Stimulated activated CD4-positive, alpha-beta T cell treated with anti-CD3 and anti-CD28 coated beads, Interleukin-2, amount 100 ng/mL, for 48 hours (primary cell): ENCODE measurements at regions not wholly inside any gene's neighbourhood (a gene's known extent, or its start where the extent isn't known, plus 50 kb on each side); places are given as distances from the start of the nearest gene placed in this dataset.

Experiments used
- DNase-seq, 2 donors: peaks; one replicate each; pipeline ENCODE4 v3.0.0-alpha.2; 2020

DNA sequence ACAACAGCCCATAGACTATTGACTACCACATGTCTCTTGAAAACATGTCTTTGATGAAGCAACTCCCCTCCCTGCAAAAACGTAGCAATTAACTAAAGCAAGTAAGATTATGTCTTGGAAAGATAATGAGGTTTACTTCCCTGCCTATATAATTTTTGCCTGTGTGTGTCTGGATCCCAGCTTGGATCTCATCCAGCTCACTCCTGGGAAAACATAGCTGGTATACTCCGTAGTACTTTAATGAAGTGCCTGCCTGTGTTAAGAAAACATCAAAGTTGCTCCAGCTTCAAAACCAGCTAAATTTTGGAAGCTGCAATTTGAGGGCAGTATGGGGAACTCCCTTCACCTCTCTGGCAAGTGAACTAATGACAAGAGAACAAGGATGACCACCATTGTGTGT is 182.6 kb upstream of the C9orf72 start:
- no peak for DNase-seq

DNA sequence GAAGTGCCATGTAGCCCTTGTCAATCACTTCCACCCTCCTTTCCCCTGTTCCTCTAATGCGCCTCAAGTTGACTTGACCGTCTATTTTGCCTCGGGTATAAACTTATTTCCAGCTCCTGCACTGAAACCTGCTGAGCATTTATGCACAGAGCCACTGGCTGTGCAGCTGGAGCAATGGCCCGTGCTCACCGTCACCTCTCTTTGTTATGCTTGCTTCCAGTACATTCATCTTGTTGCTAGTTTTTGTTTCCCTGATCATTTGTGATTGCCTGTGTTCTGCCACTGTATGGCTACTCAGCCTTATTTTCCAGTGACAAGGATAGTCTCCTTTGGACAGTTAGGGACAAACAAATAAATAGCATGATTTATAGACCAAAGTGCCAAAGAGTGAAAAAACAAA is 183.1 kb upstream of the C9orf72 start:
- DNase-seq: no peak

DNA sequence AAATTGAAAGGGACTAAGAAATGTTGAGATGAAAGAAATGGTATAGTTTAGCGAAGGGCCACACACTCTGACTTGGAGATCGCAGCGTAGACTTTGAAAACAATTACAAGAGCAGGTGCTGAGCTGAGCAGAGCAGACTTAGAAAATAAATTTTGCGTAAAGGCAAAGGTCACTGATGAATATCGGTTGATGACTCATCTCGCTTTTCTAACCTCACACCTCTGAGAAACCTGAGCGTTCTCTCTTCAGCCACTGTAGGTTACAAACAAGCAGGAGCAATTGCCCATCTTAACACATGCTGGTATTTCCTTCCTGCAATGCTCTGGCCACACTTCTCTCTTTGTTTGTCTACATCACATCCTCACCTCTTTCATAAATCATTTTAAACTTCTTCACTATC is 190.6 kb upstream of the C9orf72 start:
- DNase-seq: no peak

DNA sequence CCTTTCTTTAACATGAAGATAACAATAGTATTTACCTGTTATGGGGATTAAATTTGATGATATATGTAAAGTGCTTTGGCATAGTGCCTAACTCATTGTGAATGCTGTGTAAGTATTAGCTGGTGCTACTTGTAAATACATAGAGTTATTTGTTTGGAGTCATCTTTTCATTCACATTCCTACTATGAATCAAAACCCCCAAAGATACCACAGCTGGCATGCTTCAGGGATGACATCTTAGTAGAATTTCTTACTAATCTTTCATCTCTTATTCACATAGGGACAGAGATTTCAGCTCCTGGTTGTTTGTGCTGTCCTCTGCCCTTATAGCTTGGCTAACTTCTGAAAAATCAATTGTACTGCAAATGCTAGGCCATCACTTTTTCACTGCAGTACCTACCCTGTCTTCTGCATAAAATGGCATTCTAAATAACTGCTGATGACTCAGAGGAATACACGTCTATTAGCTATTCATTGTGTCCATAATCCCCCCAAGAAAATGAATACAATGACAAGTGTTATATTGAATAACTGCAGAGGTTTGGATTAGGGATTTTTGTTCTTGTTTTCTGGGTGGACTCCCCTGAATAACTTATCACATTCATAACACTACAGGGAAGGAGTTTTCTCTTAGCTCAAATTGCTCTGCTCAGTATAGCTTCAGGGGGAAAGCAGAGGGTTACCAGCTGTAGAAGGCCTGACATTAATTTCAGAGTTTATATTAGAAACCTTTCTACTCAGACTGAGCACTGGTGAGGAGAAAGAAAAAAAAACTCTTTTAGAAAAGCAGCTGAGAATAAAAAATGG is 192.2 kb upstream of the C9orf72 start:
- no peak for DNase-seq

DNA sequence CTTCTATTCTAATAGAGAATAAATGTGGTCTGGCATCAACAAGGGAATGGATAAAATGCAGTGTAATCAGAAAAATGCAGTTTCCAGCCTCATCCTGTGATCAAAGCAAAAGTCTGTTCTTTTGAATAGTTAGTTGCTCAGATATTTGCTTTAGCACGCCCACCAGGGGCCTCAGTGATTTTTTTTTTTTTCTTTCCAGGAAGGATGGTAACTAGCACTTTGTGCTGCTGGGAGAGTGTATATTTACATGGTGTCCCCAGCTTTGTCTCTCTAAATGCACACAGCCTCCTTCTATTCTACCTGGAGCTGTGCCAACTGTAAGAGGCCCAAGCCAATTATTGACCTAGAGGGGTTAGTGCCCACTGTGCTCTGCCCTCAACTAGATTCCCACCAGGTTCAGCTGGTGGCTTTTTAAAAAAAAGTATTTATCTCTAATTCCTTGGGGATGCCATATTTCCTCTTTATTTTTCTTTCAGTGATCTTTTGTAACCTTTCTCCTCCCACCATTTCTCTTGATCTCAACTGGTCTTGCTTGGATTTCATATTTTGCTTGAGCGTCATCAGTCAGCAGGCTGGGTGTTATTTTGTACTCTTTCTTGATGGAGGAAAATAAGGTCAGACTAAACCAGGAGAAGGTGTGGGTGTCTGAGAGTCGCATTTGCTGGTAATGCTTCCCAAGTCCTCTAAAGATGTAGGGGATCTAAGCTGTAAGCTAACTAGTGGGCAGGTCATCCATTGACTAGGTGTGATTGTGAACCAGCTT is 193.0 kb upstream of the C9orf72 start:
- no peak for DNase-seq

DNA sequence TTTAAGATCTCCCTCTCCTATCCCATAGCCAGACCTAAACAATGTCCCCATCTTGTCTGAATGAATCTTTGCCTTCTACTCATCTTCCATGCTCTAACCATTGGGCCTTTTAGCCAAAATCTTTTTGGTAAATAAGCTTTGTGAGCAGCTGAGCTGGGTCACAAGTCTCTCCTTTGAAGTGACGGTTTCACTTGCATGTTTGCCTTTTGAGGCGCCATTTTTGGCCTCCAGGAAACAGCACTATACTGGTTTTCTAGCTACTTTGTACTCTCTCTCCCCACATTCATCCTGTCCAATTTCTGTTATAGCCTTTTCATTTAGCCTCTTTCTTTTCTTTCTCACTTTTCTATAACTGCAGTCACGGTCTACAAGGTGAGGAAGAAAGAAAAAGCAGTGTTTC is 195.5 kb upstream of the C9orf72 start:
- DNase-seq: no peak

DNA sequence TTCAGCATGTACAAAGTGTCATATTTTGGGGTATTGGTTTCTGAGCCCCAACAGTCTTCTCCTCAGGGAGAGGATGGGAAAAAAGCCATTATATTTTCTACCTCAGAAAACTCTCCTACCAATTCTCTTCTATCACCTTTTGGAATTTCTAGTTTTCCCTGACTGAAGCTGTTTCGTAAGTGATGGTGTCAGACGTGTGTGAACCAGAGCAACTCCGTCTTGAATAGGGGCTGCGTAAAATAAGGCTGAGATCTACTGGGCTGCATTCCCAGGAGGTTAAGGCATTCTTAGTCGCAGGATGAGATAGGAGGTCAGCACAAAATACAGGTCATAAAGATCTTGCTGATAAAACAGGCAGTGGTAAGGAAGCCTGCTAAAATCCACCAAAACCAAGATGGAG is 197.3 kb upstream of the C9orf72 start:
- DNase-seq: no peak

DNA sequence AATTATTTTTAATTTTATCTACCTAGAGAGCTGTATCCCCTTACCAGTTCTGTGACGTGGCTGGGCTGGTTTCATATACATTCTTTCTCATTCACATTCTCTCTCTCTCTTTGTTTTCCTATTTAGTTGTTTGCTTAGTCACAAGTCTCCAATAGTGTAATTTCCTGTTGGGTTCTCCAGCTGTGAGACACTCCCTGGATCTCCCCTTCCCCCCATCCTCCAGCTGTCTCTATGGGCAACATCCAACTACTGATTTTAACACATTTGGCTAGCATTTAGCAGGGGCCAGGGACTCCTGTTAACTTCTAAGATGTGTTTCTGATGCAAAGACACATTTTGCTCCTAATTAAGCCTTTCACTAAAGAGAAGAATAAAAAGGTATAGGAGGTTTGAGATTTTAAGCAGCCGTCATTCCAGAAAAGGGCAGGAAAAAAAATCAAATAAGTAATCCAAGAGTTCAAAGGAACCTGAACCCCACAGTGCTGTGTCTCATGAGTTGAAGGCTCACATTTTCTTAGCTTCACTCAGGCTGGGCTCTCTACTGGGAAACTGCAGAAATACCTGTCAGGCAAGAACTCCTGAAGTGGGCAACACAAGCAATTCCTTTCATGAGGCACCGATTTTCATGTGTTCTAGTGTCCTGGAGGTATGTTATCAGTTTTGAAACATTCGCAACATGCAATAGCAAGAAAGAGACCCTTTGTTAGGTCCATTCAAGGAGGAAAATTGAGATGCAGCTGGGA is 198.7 kb upstream of the C9orf72 start:
- DNase-seq: no peak

DNA sequence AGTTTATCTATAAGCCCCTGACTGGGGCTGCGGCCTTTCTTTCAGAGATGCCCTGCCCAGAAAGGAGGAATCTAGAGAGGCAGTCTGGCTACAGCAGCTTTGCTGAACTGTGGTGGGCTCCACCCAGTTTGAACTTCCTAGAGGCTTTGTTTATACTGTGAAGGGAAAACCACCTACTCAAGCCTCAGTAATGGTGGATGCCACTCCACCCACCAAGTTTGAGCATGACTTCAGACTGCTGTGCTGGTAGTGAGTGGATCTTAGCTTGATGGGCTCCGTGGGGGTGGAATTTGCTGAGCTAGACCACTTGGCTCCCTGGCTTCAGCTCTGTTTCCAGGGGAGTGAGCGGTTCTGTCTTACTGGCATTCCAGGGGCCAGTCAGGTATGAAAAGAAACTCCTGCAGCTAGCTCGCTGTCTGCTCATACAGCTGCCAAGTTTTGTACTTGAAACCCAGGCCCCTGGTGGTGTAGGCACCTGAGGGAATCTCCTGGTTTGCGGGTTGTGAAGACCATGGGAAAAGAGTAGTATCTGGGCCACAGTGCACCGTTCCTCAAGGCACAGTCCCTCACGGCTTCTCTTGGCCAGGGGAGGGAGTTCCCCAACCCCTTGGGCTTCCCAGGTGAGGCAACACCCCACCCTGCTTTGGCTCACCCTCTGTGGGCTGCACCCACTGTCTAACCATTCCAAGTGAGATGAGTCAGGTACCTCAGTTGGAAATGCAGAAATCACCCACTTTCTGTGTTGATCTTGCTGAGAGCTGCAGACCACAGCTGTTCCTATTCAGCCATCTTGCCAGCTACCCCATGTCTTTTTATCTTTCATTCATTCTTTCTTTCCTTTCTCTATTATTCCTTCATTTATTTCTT is 211.8 kb upstream of the C9orf72 start:
- peak in 1 of 2 donors; percentile 1 for DNase-seq

DNA sequence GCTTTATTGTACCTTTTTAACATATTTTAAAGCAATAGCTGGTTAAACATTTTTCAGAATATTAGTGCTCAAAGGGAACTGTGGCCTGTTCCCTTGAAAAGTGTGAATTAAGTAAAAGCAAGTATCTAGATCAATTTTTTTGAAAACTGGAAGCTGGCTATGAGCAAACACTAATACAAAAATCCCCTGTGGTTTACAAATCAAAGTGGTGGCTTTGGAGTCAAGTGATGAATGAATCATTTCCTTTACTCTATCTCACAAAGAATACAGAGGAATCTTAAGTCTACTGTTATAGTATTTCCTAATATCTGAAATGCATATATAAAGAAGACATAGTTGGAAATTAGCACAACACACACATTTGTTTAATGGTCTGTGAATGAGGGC is 212.4 kb upstream of the C9orf72 start:
- DNase-seq: no peak

DNA sequence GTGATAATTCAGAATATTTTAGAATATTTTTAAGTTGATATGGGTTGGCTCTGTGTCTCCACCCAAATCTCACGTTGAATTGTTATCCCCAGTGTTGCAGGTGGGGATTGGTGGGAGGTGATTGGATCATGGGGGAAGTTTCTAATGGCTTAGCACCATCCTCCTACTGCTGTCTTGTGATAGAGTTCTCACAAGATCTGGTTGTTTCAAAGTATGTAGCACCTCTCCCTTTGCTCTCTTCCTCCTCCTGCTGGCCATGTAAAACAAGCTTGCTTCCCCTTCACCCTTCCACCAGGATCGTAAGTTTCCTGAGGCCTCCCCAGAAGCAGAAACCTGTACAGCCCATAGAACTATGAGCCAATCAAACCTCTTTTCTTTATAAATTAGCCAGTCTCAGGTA is 214.6 kb upstream of the C9orf72 start:
- no peak for DNase-seq

DNA sequence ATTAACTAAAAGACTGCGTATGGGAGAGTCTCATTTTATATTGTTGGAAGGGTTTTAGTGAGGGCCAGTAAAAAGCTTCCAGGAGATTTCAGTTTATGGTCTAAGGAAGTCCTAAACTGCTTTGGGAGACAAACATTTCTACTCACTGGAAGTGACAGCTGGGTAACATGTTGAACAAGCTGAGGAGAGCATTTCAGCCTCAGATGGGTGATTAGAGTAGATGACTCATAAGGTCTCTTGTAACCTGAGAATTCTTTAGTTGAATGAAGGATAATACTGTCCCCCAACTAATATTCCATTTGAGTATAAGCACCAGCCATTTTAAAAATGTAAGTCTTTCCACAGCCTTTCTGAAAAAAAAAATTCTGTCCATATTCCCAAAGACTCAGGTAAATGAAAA is 218.0 kb upstream of the C9orf72 start:
- DNase-seq: no peak

DNA sequence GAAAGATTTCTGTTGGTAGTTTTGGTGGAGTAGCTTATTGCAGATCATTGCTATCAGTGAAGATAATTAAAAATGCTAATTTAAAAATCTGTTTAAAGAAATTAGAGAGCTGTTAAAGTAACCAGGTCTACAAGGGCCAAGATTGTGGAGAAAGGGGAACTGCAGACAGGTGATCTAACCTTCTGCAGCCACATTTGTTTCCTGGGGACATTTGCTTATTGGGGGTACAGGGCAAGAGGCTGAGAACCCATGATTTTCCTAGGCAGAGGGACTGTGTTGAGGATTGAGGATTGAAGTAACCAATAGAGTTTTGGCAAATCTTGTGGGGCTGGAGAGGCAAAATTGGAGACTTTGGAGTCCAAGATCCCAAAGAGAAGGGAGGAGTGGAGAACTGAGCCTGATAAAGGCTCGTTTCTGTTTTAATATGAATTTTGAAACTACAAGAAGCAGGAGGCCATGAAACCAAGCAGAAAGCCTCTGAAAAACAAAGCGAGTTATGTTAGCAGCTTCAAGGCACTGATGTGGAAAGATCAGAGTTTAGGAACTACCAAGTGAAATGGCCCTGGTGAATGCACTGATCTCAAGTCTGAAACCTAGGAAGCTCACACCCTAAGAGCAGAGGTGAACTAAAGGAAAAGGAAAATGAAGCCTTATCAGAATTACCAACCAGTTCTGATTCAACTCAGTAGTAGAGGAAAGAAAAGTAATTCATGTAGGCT is 219.8 kb upstream of the C9orf72 start:
- no peak for DNase-seq

DNA sequence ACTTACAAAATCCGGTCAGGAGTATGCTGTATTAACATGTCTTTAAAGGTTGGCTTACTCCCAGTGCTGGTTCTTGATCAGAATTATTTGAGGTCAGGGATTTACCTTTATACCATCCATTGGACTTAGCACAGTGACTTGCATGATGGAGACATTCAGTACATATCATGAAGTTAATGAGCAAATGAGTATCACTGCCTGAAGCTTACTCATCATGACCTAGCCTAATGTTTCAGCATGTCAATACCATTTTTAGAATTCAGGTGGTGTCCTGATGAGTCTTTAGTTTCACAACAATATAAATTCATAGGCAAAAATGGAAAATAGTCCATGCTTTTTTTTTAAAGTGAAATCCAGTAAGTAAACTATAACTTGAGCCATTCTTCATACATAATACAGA is 226.0 kb upstream of the C9orf72 start:
- DNase-seq: no peak

DNA sequence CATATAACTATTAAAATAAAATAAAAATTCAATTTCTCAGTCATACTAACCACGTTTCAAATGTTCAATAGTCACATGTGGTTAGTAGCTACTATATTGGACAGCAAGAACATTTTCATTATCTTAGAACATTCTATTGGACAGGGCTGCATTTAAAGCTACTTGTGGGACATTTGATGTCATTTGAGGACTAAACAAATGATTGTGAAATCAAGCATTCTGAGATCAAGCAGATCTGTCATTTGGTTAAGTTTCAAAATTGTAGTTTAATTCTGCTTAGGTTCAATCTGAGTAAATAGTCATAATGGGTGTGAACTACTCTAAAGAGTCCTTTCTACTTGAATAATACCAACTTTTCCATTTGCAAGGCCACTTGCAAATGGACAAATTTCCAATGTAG is 226.9 kb upstream of the C9orf72 start:
- DNase-seq: no peak

DNA sequence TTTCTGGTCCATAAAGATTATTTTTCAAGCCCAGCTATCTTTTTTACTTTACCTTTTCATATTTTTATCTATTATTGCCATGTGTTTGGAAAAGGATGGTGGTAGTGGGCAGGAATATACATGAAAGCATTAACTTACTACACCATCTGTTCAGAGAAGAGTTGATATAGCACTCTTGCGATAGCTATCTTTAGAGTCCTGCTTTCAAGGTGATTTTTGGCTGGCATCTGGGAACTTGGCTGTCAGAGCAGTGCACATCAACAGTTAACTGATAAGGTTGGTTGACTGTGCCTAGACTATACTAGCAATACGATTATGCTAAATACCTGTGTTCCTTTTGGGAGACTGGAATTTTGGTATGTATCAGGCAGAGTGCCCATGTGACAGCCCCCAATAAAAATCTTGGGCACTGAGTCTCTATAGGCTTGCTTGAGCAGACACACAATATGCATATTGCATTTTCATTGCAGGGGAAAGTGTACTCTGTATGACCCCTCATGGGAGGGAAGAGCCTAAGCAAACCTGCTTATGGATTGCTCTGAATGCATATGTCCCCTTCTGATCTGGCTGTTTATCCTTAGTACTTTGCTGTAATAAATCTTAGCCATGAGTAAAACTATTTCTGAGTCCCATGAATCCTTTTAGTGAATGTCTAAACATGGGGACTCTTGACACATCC is 227.6 kb upstream of the C9orf72 start:
- DNase-seq: no peak

DNA sequence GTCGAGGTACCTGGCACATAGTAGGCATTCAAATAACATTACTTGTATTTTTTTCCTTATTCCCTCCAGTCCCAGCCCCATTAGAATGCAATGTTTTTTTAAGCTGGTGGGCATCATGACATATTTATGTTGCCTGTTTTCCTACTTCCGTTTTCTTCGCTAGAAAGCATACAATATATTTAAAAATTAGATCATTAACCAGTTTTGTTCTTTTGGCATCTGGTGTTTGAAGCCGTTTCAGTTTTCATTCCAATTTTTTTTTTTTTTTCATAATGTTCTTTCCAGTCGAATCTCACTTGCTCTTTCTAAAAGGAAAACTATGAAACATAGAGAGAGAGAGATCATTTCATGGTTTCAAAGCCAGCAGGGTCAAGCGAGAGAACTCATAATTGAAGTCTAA is 228.3 kb upstream of the C9orf72 start:
- no peak for DNase-seq

DNA sequence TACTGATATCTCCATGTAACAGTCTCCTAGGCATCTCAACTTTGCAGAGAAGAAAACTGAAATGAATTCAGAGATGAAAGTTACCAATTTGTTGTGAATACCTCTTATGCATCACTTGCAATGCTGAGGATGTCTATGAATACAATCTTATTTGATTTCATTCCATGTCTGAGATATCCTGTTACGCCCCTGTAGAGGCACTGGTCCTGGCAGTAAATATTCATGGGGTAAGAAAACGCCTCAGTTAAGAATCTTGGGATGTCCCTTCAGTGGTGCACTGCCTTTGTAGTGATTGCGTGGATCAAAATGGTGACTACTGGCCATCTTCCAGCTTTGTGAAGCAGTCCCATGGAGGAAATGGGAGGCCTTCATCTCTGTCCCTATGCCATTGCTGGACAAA is 229.1 kb upstream of the C9orf72 start:
- no peak for DNase-seq

DNA sequence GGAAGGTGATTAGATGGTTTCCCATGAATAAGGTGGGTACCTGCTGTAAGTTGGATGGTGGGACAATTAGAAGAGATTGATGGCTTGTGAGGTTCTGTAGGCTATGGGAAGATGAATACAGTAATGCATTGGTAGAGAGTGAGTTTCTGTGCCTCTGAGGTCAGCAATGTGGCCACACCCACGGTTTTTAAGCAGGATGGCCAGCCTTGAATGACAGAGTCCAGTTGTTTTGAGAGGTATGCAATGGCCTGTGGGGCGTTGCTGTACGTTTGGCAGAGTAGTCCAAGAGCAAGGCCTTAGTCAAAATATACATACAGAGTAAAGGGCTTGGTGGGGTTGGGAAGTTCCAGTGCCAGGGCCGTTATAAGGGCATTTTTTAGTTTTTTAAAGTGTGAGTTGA is 235.6 kb upstream of the C9orf72 start:
- DNase-seq: no peak

DNA sequence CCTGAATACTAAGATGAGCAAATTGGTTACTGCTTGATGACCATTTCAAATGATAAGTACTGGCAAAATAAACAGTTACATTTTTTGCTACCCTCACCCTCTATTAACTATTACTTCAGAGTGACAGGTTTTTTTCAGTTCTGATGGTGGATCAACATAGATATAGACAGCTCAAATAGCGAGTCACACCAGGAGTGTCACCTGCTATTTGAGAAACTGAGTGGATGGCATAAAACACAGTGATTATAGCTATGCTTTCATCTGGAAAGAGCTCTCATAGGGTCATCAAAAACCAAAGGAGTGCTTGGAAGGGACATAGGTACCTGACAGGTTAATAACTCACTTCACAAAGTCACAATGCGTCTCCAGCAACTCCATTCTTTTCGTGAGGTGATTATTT is 244.5 kb upstream of the C9orf72 start:
- DNase-seq: no peak

DNA sequence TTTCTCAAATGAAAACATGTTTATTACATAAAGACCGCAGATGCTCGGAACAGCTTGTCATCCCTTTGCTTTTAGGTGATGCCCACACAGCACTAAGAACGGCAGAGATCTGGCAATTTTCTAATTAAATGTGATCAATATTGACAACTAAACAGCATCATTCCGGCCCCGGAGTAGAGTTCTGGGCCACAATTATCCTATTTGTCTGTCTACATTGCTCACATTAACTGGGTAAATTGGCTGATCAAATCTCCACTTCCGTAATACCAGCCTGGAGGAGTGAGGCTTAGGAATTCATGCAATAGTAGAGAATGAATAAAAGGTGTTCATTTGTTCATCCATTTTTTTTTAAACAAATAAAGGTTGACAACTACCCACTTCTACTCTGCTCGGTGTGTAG is 245.1 kb upstream of the C9orf72 start:
- DNase-seq: no peak

DNA sequence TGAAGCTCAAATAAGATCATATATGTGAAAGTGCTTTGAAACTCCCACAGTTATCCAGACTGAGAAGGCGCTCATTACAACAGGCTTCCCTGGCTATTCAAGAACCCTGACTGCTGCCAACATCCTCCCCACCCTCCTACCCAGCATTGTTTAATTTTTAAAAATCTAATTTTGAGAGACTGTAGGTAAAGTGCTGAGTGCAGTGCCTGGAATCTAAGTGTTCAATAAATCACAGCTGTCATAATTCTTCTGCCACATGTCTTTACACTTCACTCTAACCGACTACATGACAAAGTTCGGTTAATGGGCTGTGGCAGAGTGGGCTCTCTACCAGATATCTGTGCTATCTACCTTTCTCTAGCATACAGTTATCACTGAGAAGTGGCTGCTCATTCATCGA is 255.6 kb upstream of the C9orf72 start:
- DNase-seq: no peak
